ENCODE measurements at regions not wholly inside any gene's neighbourhood (a gene's known extent, or its start where the extent isn't known, plus 50 kb on each side); places are given as distances from the start of the nearest gene placed in this dataset.

- no peak for TF ChIP-seq CTCF (IDR thresholded peaks at IDR 0.05; ENCODE audit: low read length)
- no peak for TF ChIP-seq EZH2 (IDR thresholded peaks at IDR 0.05; ENCODE audit: borderline replicate concordance, low read length)
These were observed 592.3 kb downstream of the FGF9 start for GRCh38 chr13:22263185-22263584.
